GM19043 (cell line): ENCODE measurements at regions not wholly inside any gene's neighbourhood (a gene's known extent, or its start where the extent isn't known, plus 50 kb on each side); places are given as distances from the start of the nearest gene placed in this dataset.
"Not testable (repeated sequence)": the region's sequence is repeated elsewhere in the genome, so short reads cannot be mapped to it uniquely, and the experiment has no call there.

Experiments
- ATAC-seq: cut with Tn5 transposase; IDR thresholded peaks from one replicate; pipeline ENCODE4 v1.9.1; 2021; ENCODE audit warnings: low read depth; ENCODE audit not compliant: unreplicated experiment

- no peak for ATAC-seq
Observed at GRCh38 chr3:124298951-124299350, 307.0 kb upstream of the ROPN1 start.

GRCh38 chr3:124299831-124300230 lies 307.9 kb upstream of the ROPN1 start:
- no peak for ATAC-seq

- ATAC-seq: no peak
Observed at GRCh38 chr3:124300416-124300815, 308.5 kb upstream of the ROPN1 start.

- ATAC-seq: no peak
Observed at GRCh38 chr3:124303305-124303910, 311.5 kb upstream of the ROPN1 start.

GRCh38 chr3:124306665-124307064 lies 314.7 kb upstream of the ROPN1 start:
- no peak for ATAC-seq

- no peak for ATAC-seq
Observed at GRCh38 chr3:124313621-124314020, 321.7 kb upstream of the ROPN1 start.

- ATAC-seq: no peak
Observed at GRCh38 chr3:124315215-124316033, 323.5 kb upstream of the ROPN1 start.

GRCh38 chr3:124316034-124316287 lies 324.0 kb upstream of the ROPN1 start:
- ATAC-seq: no peak

- ATAC-seq: no peak
Observed at GRCh38 chr3:124318014-124318413, 326.1 kb upstream of the ROPN1 start.

- no peak for ATAC-seq
Observed at GRCh38 chr3:124318656-124319055, 326.7 kb upstream of the ROPN1 start.

GRCh38 chr3:124320976-124321375 lies 329.1 kb upstream of the ROPN1 start:
- ATAC-seq: no peak

- no peak for ATAC-seq
Observed at GRCh38 chr3:124322309-124322880, 330.5 kb upstream of the ROPN1 start.

- no peak for ATAC-seq
Observed at GRCh38 chr3:124322966-124323365, 331.0 kb upstream of the ROPN1 start.

GRCh38 chr3:124325248-124325647 lies 333.3 kb upstream of the ROPN1 start:
- ATAC-seq: no peak

- ATAC-seq: no peak
Observed at GRCh38 chr3:124329723-124330122, 337.8 kb upstream of the ROPN1 start.

GRCh38 chr3:124333931-124334640 lies 342.2 kb upstream of the ROPN1 start:
- ATAC-seq: no peak

- no peak for ATAC-seq
Observed at GRCh38 chr3:124336067-124336656, 344.2 kb upstream of the ROPN1 start.

- ATAC-seq: no peak
Observed at GRCh38 chr3:124345845-124346244, 353.9 kb upstream of the ROPN1 start.

- no peak for ATAC-seq
Observed at GRCh38 chr3:124346487-124346886, 354.6 kb upstream of the ROPN1 start.

- no peak for ATAC-seq
Observed at GRCh38 chr3:124347418-124347817, 355.5 kb upstream of the ROPN1 start.

GRCh38 chr3:124348555-124348954 lies 356.6 kb upstream of the ROPN1 start:
- not testable (repeated sequence) for ATAC-seq
